ENCODE measurements at regions not wholly inside any gene's neighbourhood (a gene's known extent, or its start where the extent isn't known, plus 50 kb on each side); places are given as distances from the start of the nearest gene placed in this dataset.

DNA sequence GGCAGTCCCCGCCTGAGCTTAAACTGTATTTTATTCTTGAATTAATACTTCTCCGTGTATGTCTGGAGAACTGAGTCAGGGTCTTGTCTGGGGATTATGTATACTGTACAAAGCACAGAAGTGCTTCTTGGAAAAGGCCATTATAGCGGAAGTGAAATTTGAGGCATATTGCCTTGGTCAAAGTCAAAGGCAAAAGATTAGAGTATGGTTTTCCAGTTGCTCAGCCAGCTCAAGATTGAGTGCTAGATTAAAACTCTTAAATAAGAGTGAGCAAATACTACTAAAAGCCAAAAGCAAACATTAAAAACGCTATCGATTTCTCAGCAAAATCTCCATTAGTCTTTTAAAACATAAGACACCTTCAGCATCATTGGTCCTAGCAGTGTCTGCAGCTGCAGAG, 207.7 kb upstream of the MAN1A1 start:
- TF ChIP-seq, protein P1, sequence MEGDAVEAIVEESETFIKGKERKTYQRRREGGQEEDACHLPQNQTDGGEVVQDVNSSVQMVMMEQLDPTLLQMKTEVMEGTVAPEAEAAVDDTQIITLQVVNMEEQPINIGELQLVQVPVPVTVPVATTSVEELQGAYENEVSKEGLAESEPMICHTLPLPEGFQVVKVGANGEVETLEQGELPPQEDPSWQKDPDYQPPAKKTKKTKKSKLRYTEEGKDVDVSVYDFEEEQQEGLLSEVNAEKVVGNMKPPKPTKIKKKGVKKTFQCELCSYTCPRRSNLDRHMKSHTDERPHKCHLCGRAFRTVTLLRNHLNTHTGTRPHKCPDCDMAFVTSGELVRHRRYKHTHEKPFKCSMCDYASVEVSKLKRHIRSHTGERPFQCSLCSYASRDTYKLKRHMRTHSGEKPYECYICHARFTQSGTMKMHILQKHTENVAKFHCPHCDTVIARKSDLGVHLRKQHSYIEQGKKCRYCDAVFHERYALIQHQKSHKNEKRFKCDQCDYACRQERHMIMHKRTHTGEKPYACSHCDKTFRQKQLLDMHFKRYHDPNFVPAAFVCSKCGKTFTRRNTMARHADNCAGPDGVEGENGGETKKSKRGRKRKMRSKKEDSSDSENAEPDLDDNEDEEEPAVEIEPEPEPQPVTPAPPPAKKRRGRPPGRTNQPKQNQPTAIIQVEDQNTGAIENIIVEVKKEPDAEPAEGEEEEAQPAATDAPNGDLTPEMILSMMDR (IDR thresholded peaks at IDR 0.05; ENCODE audit: control insufficient read depth, extremely low read depth, insufficient read depth) = no peak
- DNase-seq (ENCODE audit: low read depth) = no peak
- H3K4me3 ChIP-seq (ENCODE audit: low read depth, low read length) = no peak overlapping the region

DNA sequence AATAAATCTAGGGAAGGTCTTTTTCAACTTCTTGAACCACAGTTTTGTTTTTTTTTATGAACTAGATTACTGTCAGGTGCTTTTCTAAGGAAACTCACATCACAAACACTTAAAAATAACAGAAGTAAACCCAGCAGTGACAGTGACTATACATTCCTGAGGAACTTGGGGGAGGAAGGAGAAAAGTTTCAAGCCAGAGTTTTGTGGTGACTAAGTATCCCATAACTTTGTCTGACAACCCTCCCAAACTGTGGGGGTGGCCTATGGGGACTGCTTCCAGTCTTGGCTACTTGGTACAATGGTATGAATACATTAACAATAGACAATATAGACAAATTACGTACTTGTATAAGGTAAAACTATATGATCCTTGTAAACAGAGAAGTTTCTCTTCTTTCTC, 202.5 kb upstream of the MAN1A1 start:
- no peak overlapping the region for H3K4me3 ChIP-seq (ENCODE audit: low read depth, low read length)
- TF ChIP-seq, protein P1 (IDR thresholded peaks at IDR 0.05; ENCODE audit: control insufficient read depth, extremely low read depth, insufficient read depth) = no peak
- no peak for DNase-seq (ENCODE audit: low read depth)

DNA sequence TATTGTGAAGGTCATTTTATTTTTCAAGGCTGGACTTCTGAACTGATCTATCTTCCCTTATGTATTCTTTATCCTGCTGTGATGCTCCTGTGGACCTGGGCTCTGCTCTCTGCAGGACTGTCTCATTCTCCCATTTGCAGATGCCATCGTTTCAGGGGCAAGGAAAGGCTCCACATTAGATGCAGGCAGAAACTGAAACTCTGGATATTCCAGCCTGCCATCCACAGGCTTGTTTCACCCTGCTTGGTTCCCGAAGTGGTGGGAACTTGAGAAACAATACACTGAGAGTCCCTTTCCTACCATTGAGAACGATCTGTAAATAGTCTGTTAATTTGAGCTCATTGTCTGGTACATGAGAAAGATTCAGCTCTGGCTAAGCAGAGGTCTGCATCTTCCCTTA, 197.5 kb upstream of the MAN1A1 start:
- no peak overlapping the region for H3K4me3 ChIP-seq (ENCODE audit: low read depth, low read length)
- no peak for DNase-seq (ENCODE audit: low read depth)
- TF ChIP-seq, protein P1 (IDR thresholded peaks at IDR 0.05; ENCODE audit: control insufficient read depth, extremely low read depth, insufficient read depth) = no peak

DNA sequence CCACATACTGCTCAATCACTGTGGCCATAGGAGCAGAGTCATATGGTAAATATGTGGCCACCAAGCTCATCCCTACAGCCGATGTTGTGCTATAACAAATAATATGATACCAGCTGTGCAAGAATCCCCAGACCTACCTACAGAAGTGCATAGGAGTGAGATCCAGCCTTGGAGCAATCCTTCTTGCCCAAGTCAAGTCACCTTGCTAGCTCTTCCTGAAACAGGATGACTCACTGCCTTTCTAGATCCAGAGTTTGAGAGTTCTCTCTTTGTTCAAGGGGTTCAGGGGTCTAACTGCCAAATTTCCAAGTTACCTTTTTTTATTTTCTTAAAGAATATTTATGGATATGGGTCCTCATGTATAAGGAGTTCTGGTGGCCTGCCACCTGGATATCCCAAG, 195.7 kb upstream of the MAN1A1 start:
- DNase-seq (ENCODE audit: low read depth) = no peak
- H3K4me3 ChIP-seq (ENCODE audit: low read depth, low read length) = no peak overlapping the region
- TF ChIP-seq, protein P1 (IDR thresholded peaks at IDR 0.05; ENCODE audit: control insufficient read depth, extremely low read depth, insufficient read depth) = no peak

DNA sequence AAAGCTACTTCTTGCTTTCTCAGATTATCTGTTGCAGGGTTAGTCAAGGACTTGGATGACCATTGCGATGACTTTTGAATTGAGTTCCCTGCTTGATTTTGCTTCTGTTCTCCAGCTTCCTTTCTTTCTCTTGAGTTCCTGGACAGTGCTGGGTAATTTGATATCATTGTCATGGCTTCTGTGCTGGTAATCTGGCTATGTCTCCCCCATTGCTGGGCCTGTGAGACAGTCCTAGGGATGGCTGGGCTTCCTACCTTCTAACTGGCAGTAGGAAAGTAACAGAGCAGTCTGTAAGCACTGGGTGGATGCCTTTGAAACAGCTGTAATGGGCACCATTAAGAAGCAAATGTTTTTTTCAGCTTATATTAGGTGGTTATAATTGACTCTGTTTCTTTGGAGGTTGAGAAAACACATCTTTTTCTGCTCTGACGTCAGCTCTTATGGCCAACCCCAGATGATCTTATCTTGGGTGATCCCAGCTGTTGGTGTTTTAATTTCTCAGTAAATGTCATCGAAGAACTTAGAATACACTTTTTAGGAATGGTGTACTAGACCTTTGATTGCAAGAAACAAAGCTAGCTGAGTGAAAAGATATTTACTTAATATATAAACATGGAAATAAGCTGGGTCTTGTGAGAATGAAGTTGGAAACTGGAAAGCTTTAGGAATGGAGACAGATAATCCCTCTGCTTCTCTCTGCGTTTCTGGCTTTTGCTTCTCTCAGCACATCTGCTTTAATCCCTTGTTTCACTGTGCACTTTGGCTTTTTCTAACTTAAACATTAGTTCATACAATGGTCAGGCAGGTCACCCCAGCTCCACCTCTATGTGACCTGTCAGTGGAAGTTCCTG, 195.0 kb upstream of the MAN1A1 start:
- TF ChIP-seq, protein P1 (IDR thresholded peaks at IDR 0.05; ENCODE audit: control insufficient read depth, extremely low read depth, insufficient read depth) = no peak
- DNase-seq (ENCODE audit: low read depth) = no peak

DNA sequence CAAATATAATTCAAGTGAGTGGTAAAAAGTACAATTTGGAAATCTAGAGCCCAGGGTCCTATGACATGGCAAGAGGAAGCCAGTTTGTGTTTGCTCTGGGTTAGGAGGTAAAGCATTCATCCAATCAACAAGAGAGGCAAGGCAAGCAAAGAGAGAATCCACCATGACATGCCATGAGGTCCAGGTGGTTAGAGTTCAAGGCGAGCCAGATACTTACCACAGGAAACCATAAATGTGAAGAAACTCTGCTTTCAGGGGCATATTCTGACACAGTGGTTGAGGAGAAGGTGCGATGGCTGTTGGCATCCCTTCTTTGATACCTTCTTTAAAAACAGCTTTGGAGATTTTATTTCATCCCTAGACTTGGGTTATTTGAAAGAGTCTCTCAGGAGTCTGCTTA, 193.8 kb upstream of the MAN1A1 start:
- H3K4me3 ChIP-seq (ENCODE audit: low read depth, low read length) = no peak overlapping the region
- no peak for DNase-seq (ENCODE audit: low read depth)
- TF ChIP-seq, protein P1 (IDR thresholded peaks at IDR 0.05; ENCODE audit: control insufficient read depth, extremely low read depth, insufficient read depth) = no peak

More for the DNA sequence above, 195.0 kb upstream of the MAN1A1 start:
- H3K4me3 ChIP-seq (ENCODE audit: low read depth, low read length) = no peak overlapping the region

DNA sequence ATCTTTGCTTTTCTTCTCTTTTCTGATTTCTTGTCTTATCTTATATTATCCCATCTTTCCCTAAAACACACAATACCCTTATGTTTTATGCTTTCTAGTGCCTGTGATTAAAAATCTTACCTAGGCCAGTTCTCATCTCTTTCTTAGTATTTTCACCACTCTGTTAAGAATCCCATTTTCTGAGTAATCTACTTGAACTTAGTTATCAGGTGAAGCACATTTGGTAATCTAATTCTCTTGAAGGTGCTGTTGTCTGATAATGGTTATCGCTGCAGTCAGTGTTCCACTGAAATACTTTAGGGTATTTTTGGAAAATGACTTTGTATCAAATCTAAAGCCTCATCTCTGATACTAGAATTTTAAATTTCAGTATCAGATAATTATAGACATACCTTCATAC, 192.5 kb upstream of the MAN1A1 start:
- TF ChIP-seq, protein P1 (IDR thresholded peaks at IDR 0.05; ENCODE audit: control insufficient read depth, extremely low read depth, insufficient read depth) = no peak
- H3K4me3 ChIP-seq (ENCODE audit: low read depth, low read length) = no peak overlapping the region
- DNase-seq (ENCODE audit: low read depth) = no peak

Measured in LNCaP clone FGC (cell line).